ENCODE measurements at regions not wholly inside any gene's neighbourhood (a gene's known extent, or its start where the extent isn't known, plus 50 kb on each side); places are given as distances from the start of the nearest gene placed in this dataset.

- TF ChIP-seq, protein P1, sequence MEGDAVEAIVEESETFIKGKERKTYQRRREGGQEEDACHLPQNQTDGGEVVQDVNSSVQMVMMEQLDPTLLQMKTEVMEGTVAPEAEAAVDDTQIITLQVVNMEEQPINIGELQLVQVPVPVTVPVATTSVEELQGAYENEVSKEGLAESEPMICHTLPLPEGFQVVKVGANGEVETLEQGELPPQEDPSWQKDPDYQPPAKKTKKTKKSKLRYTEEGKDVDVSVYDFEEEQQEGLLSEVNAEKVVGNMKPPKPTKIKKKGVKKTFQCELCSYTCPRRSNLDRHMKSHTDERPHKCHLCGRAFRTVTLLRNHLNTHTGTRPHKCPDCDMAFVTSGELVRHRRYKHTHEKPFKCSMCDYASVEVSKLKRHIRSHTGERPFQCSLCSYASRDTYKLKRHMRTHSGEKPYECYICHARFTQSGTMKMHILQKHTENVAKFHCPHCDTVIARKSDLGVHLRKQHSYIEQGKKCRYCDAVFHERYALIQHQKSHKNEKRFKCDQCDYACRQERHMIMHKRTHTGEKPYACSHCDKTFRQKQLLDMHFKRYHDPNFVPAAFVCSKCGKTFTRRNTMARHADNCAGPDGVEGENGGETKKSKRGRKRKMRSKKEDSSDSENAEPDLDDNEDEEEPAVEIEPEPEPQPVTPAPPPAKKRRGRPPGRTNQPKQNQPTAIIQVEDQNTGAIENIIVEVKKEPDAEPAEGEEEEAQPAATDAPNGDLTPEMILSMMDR (conservative IDR thresholded peaks at IDR 0.05; ENCODE audit: low read length): no peak
- no peak for TF ChIP-seq EZH2phosphoT487 (IDR thresholded peaks at IDR 0.05; ENCODE audit: borderline replicate concordance, low read depth, low read length)
Observed at GRCh38 chr2:44053456-44053855, 57.7 kb upstream of the LRPPRC start.

All from OCI-LY7 (cell line).